ENCODE measurements at regions not wholly inside any gene's neighbourhood (a gene's known extent, or its start where the extent isn't known, plus 50 kb on each side); places are given as distances from the start of the nearest gene placed in this dataset.
A peak's percentile ranks its signal among the peaks of the same experiment; 100 is the strongest.

- no peak for DNase-seq (ENCODE audit: low spot score)
- intact Hi-C loops (cut with DNase I): no loop called here
- no peak overlapping the region for H3K27ac ChIP-seq
- H3K36me3 ChIP-seq: no peaks in the 10 kb centered on the region
- 70% methylated on average over 3 of the region's 3 CpGs for whole genome bisulfite sequencing
- no peaks in the 10 kb centered on the region for H3K4me1 ChIP-seq (replicated peaks)
- no peaks in the 10 kb centered on the region for H3K27me3 ChIP-seq (replicated peaks; ENCODE audit: insufficient read depth)
- no peak overlapping the region for H3K4me3 ChIP-seq
- no peaks in the 10 kb centered on the region for H3K9me3 ChIP-seq
- TF ChIP-seq POLR2A (IDR thresholded peaks at IDR 0.05) (no peak), CTCF (IDR thresholded peaks at IDR 0.05) (no peak), POLR2AphosphoS5 (IDR thresholded peaks at IDR 0.05) (no peak)
These were observed 264.0 kb downstream of the SKAP2 start for GRCh38 chr7:26600411-26600810.

- H3K4me1 ChIP-seq (replicated peaks): no peaks in the 10 kb centered on the region
- H3K36me3 ChIP-seq: no peaks in the 10 kb centered on the region
- H3K27me3 ChIP-seq (replicated peaks; ENCODE audit: insufficient read depth): no peaks in the 10 kb centered on the region
- H3K9me3 ChIP-seq: no peaks in the 10 kb centered on the region
- no peak overlapping the region for H3K27ac ChIP-seq
- intact Hi-C loops (cut with DNase I): no loop called here
- no peak for TF ChIP-seq POLR2A (IDR thresholded peaks at IDR 0.05)
- TF ChIP-seq POLR2AphosphoS5 (IDR thresholded peaks at IDR 0.05): no peak
- TF ChIP-seq CTCF (IDR thresholded peaks at IDR 0.05): no peak
- no peak overlapping the region for H3K4me3 ChIP-seq
- no peak for DNase-seq (ENCODE audit: low spot score)
These were observed 260.8 kb downstream of the SKAP2 start for GRCh38 chr7:26603631-26604030.

- Histone ChIP-seq H3K36me3 (no peaks in the 10 kb centered on the region), H3K4me3 (no peak overlapping the region), H3K4me1 (replicated peaks) (no peaks in the 10 kb centered on the region), H3K27me3 (replicated peaks; ENCODE audit: insufficient read depth) (no peaks in the 10 kb centered on the region), H3K9me3 (no peaks in the 10 kb centered on the region), H3K27ac (no peak overlapping the region)
- TF ChIP-seq POLR2A (IDR thresholded peaks at IDR 0.05) (no peak), POLR2AphosphoS5 (IDR thresholded peaks at IDR 0.05) (no peak), CTCF (IDR thresholded peaks at IDR 0.05) (no peak)
- intact Hi-C loops (cut with DNase I): no loop called here
- no peak for DNase-seq (ENCODE audit: low spot score)
- WGBS: 93% methylated on average over 6 of the region's 6 CpGs
These were observed 256.0 kb downstream of the SKAP2 start for GRCh38 chr7:26608402-26608801.

GRCh38 chr7:26609082-26609481, 255.3 kb downstream of the SKAP2 start:
- intact Hi-C loops (cut with DNase I): no loop called here
- Histone ChIP-seq H3K4me3 (no peak overlapping the region), H3K4me1 (replicated peaks) (no peaks in the 10 kb centered on the region), H3K27me3 (replicated peaks; ENCODE audit: insufficient read depth) (no peaks in the 10 kb centered on the region), H3K27ac (no peak overlapping the region), H3K36me3 (no peaks in the 10 kb centered on the region), H3K9me3 (no peaks in the 10 kb centered on the region)
- no peak for DNase-seq (ENCODE audit: low spot score)
- 51% methylated on average over 2 of the region's 2 CpGs for WGBS
- TF ChIP-seq POLR2A (IDR thresholded peaks at IDR 0.05) (no peak), CTCF (IDR thresholded peaks at IDR 0.05) (no peak), POLR2AphosphoS5 (IDR thresholded peaks at IDR 0.05) (peak; percentile 40)

GRCh38 chr7:26609532-26609931, 254.9 kb downstream of the SKAP2 start:
- no peak overlapping the region for H3K4me3 ChIP-seq
- H3K4me1 ChIP-seq (replicated peaks): no peaks in the 10 kb centered on the region
- 68% methylated on average over 6 of the region's 6 CpGs for WGBS
- no peak overlapping the region for H3K27ac ChIP-seq
- intact Hi-C loops (cut with DNase I): no loop called here
- TF ChIP-seq POLR2AphosphoS5 (IDR thresholded peaks at IDR 0.05) (no peak), POLR2A (IDR thresholded peaks at IDR 0.05) (no peak), CTCF (IDR thresholded peaks at IDR 0.05) (no peak)
- H3K36me3 ChIP-seq: no peaks in the 10 kb centered on the region
- no peaks in the 10 kb centered on the region for H3K9me3 ChIP-seq
- no peak for DNase-seq (ENCODE audit: low spot score)
- H3K27me3 ChIP-seq (replicated peaks; ENCODE audit: insufficient read depth): no peaks in the 10 kb centered on the region

Measured in prostate gland (tissue), 2 donors.